ENCODE measurements at regions not wholly inside any gene's neighbourhood (a gene's known extent, or its start where the extent isn't known, plus 50 kb on each side); places are given as distances from the start of the nearest gene placed in this dataset.

DNA sequence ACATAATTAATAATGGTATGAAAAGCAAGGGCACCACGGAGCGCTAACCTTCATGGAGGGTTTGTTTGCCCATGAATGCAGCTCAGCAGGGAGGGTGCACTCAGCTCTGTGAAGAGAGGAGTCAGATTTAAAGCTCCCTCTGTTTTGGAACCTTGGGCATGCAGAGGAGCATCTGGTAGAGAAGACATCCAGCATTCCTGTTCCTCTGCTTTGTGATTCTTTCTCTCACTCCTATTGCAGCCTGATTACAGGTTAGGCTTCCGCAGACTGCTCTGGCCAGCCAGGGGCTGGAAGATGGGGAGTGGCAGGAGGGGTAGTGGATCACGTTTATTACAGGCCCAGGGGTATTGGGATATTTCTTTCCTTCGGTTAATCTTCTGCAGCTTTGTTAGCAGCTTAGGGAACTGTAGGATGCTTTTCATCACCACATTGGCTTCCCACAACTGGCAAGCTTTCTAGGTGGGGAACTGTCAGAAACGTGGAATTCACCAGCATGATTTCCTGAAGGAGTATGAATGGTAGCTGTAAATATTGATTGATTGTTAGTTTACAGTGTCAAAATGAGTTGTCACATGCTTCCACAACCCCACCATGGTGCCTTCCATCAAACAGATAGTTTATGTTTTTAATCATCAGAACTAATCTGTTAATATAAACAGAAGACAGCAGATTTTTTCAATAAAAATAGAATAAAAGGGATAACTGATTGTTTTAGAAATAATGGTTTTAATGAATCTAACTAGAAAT is 201.1 kb downstream of the VAPA start:
- TF ChIP-seq, protein P1, sequence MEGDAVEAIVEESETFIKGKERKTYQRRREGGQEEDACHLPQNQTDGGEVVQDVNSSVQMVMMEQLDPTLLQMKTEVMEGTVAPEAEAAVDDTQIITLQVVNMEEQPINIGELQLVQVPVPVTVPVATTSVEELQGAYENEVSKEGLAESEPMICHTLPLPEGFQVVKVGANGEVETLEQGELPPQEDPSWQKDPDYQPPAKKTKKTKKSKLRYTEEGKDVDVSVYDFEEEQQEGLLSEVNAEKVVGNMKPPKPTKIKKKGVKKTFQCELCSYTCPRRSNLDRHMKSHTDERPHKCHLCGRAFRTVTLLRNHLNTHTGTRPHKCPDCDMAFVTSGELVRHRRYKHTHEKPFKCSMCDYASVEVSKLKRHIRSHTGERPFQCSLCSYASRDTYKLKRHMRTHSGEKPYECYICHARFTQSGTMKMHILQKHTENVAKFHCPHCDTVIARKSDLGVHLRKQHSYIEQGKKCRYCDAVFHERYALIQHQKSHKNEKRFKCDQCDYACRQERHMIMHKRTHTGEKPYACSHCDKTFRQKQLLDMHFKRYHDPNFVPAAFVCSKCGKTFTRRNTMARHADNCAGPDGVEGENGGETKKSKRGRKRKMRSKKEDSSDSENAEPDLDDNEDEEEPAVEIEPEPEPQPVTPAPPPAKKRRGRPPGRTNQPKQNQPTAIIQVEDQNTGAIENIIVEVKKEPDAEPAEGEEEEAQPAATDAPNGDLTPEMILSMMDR (conservative IDR thresholded peaks at IDR 0.05; ENCODE audit: low read depth): no peak
- DNase-seq (ENCODE audit: low spot score): no peak
- CTCF ChIA-PET: interaction anchor here (0.5 kb wide), 1 partner anchor 233 kb away, joined by 5 read pairs; no protein-coding TSS in a partner anchor
- H3K27ac ChIP-seq: no peak overlapping the region
- POLR2A ChIA-PET (ENCODE audit: low non-redundant PET): no interaction called here

DNA sequence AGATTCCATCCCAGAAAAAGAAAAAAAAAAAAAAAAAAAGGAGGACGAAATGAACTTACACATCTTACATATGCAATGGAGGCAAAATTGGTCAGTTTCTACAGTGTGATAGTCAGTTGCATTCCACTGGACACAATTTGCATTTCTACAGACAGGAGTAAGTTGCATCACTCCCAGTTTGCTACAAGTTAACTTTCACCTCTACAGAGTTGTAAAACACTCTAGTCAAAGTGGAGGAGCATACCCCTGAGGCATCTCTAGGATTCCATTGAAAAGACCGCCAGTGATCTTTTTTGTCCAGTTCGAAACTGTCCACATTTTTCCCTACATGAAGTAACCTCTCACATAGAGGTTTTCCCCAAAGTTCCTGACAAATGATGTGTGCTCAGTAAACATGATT is 202.8 kb downstream of the VAPA start:
- ChIA-PET POLR2A (ENCODE audit: low non-redundant PET) (no interaction called here), CTCF (no interaction called here)
- H3K27ac ChIP-seq: no peak overlapping the region
- TF ChIP-seq, protein P1 (conservative IDR thresholded peaks at IDR 0.05; ENCODE audit: low read depth): no peak
- DNase-seq (ENCODE audit: low spot score): no peak

DNA sequence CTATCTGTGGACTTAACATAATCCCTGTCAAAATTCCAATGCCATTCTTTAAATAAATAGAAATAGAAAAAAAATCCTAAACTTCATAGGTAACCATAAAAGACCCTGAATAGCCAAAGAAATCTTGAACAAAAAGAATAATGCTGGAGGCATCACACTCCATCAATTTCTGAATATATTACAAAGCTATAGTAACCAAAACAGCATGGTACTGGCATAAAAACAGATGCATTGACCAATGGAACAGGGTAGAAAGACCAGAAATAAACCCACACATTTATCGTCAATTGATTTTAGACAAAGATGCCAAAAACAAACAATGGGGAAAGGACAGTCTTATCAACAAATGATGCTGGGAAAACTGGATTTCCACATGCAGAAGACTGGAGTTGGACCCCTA is 205.7 kb downstream of the VAPA start:
- DNase-seq (ENCODE audit: low spot score): no peak
- CTCF ChIA-PET: interaction anchor here (0.7 kb wide), 1 partner anchor 34 kb away, joined by 3 read pairs; no protein-coding TSS in a partner anchor

DNA sequence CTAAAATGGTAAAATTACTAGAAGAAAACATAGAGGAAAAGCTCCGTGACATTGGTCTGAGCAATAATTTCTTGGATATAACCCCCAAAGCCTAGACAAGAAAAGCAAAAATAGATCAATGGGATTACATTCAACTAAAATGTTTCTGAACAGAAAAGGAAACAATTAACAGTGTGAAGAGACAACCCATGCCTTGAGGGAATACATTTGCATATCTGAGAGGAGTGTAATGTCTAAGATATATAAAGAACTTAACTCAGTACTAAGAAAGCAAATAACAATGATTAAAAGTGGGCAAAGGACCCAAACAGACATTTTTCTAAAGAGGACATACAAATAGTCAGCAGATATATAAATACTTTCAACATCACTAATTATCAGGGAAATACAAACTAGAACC is 206.2 kb downstream of the VAPA start:
- no peak overlapping the region for H3K27ac ChIP-seq
- POLR2A ChIA-PET (ENCODE audit: low non-redundant PET): no interaction called here
- DNase-seq (ENCODE audit: low spot score): no peak
- TF ChIP-seq, protein P1 (conservative IDR thresholded peaks at IDR 0.05; ENCODE audit: low read depth): no peak
- CTCF ChIA-PET: interaction anchor here (0.7 kb wide), 1 partner anchor 34 kb away, joined by 3 read pairs; no protein-coding TSS in a partner anchor

More for the DNA sequence above, 205.7 kb downstream of the VAPA start:
- TF ChIP-seq, protein P1 (conservative IDR thresholded peaks at IDR 0.05; ENCODE audit: low read depth): no peak
- POLR2A ChIA-PET (ENCODE audit: low non-redundant PET): no interaction called here
- no peak overlapping the region for H3K27ac ChIP-seq

GRCh38 chr18:10120622-10121021 is 206.8 kb downstream of the VAPA start:
- no peak overlapping the region for H3K27ac ChIP-seq
- ChIA-PET POLR2A (ENCODE audit: low non-redundant PET) (no interaction called here), CTCF (no interaction called here)
- TF ChIP-seq, protein P1 (conservative IDR thresholded peaks at IDR 0.05; ENCODE audit: low read depth): no peak
- DNase-seq (ENCODE audit: low spot score): no peak

DNA sequence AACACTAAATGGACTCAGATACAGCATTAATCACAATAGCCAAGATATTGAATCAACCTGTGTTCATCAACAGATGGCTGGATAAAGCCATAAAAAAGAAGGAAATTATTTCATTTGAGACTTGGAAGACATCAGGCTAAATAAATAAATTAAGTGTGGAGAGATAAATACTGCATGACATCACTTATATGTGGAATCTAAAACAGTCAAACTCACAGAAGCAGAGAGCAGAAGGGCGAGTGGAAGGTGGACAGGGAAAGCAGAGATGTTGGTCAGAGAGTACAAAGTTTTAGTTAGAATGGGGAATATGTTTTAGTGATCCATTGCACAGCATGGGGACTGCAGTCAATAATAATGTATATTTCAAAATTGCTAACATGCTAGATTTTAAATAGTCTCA is 207.2 kb downstream of the VAPA start:
- CTCF ChIA-PET: no interaction called here
- POLR2A ChIA-PET (ENCODE audit: low non-redundant PET): no interaction called here
- DNase-seq (ENCODE audit: low spot score): no peak
- TF ChIP-seq, protein P1 (conservative IDR thresholded peaks at IDR 0.05; ENCODE audit: low read depth): no peak
- H3K27ac ChIP-seq: no peak overlapping the region
